Epithelial cell of esophagus (primary cell): ENCODE measurements at regions not wholly inside any gene's neighbourhood (a gene's known extent, or its start where the extent isn't known, plus 50 kb on each side); places are given as distances from the start of the nearest gene placed in this dataset.

ENCODE experiments used
- DNase-seq: peaks from one replicate; pipeline ENCODE4 v3.0.0; 2010; ENCODE audit warnings: low read depth
- H3K4me3 ChIP-seq: 2 replicates; pipeline ENCODE4 v1.5.1; 2011; ENCODE audit warnings: mild to moderate bottlenecking, low read length, control low read depth
- CTCF ChIP-seq: IDR thresholded peaks from 2 replicates; pipeline ENCODE4 v1.5.1; 2011; ENCODE audit warnings: low read depth, mild to moderate bottlenecking, low read length, control low read depth, inconsistent platforms; ENCODE audit not compliant: insufficient read depth; ENCODE audit errors: missing control alignments

DNA sequence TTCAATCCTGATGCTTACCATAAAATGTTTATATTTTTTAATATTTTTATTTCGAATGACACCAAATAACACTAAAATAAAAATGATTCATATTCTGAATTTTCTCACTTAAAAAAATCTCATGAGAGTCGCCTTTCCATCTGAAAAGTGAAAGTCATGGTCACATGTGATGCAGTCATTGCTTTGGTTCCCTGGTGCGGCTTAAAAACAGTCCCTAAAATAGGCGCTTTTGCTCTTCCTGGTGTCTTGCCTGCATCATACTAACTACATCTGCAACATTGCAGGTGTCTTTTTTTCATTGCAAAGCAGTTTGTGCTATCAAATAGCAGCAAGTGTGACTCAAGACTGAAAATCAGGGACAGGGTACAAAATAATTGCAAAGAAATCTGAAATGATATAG is 185.2 kb upstream of the NREP start:
- H3K4me3 ChIP-seq, result no peak overlapping the region
- DNase-seq, result no peak
- no peak for TF ChIP-seq CTCF

DNA sequence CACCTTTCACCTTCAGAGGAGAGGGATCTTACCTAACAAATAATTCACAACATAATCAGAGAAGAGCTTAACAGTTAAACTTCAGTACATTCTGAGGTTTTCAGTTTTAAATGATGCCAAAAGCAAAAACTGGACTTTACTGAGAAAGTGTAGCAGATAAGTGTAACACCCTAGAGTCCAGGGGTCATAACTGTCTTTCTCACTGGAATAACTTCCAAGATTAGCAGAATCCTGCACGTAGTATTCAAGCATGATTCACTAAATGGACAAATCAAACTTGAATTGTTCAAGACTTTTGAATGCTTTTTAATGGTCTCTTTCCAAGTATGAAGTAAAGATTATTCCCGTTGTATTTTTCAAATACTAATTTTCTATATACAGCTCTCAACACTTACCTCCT is 180.1 kb upstream of the NREP start:
- no peak for TF ChIP-seq CTCF
- H3K4me3 ChIP-seq, result no peak overlapping the region
- no peak for DNase-seq

DNA sequence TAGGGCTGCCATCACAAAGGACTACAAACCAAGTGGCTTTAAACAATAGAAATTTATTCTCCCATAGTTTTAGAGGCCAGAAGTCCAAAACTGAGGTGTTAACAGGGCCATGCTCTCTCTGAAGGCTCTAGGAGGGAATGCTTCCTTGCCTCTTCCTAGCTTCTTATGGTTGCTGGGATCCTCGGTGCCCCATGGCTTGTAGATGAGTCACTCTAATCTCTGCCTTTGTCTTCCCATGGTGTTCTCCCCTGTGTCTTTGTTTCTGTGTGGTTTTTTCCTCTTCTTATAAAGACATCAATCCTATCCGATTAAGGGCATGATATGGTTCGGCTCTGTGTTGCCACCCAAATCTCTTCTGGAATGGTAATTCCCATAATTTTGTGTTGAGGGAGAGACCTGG is 178.8 kb upstream of the NREP start:
- H3K4me3 ChIP-seq, result no peak overlapping the region
- peak; percentile 37 for DNase-seq
- TF ChIP-seq CTCF, result no peak

DNA sequence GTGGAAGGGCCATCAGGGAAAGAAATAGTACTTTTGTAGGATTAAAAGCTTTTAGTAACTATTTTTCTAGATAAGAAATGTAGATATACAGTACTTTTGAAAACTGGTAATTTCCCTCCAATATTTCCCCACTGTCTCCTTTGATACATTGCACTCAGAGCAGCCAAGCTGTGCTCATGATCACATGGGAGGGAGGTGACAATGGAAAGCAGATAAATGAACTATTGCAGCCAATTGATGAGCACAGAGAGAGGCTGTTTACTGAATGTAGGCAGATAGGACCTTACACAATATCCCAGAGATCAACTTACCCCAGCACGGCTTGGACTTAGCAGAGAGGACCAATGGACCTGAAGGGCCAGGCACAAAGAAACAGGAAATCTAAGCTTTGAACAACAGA is 178.0 kb upstream of the NREP start:
- TF ChIP-seq CTCF, result no peak
- DNase-seq, result no peak
- H3K4me3 ChIP-seq, result no peak overlapping the region

DNA sequence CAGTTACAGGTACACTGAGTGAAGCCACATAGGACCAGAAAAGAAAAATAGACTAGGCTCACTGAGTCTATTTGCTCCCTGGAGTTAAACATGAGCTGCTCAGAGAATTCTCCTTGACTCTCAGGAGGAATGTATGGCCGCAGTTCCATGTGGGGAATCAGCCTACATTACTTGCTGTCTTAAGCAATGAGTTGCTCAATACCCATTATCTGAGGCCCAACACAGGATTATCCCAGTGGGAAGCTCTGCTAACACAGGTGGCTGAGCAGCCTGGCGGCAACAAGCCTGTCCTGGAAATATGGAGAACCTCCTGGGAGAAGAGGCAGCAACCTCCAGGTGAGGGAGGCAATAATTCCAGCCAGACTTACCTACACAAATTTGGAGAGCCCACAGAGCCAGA is 177.5 kb upstream of the NREP start:
- DNase-seq, result peak; percentile 7
- TF ChIP-seq CTCF, result no peak

GRCh38 chr5:111933086-111933485 is 176.1 kb upstream of the NREP start:
- TF ChIP-seq CTCF, result no peak
- no peak for DNase-seq
- no peak overlapping the region for H3K4me3 ChIP-seq

More for the DNA sequence above, 177.5 kb upstream of the NREP start:
- no peak overlapping the region for H3K4me3 ChIP-seq

GRCh38 chr5:111932628-111933027 is 175.6 kb upstream of the NREP start:
- no peak for TF ChIP-seq CTCF
- peak; percentile 29 for DNase-seq
- no peak overlapping the region for H3K4me3 ChIP-seq
